Adrenal gland (tissue), 5 donors: ENCODE measurements at regions not wholly inside any gene's neighbourhood (a gene's known extent, or its start where the extent isn't known, plus 50 kb on each side); places are given as distances from the start of the nearest gene placed in this dataset.

Source experiments
- CTCF ChIP-seq, 6 experiments: fragments of 450-650 bp in 4 of 6; fragments of 200-600 bp in 2 of 6; sonication (generic) in 1 of 6; IDR thresholded peaks; 1 replicate in 5 of 6; 2 replicates in 1 of 6; pipeline versions ENCODE4 v1.5.1 to v1.8.0; 2016 to 2021; ENCODE audit warnings: antibody characterized with exemption in 6 of 6, mild to moderate bottlenecking in 2 of 6, moderate library complexity in 1 of 6
- POLR2A ChIP-seq, 2 donors: fragments of 450-650 bp; IDR thresholded peaks; one replicate each; pipeline ENCODE4 v1.6.1; 2017; ENCODE audit warnings: antibody characterized with exemption in 2 of 2, mild to moderate bottlenecking in 2 of 2, moderate library complexity in 1 of 2
- donor health status: DM: no; HTN: no; CAD: no.

DNA sequence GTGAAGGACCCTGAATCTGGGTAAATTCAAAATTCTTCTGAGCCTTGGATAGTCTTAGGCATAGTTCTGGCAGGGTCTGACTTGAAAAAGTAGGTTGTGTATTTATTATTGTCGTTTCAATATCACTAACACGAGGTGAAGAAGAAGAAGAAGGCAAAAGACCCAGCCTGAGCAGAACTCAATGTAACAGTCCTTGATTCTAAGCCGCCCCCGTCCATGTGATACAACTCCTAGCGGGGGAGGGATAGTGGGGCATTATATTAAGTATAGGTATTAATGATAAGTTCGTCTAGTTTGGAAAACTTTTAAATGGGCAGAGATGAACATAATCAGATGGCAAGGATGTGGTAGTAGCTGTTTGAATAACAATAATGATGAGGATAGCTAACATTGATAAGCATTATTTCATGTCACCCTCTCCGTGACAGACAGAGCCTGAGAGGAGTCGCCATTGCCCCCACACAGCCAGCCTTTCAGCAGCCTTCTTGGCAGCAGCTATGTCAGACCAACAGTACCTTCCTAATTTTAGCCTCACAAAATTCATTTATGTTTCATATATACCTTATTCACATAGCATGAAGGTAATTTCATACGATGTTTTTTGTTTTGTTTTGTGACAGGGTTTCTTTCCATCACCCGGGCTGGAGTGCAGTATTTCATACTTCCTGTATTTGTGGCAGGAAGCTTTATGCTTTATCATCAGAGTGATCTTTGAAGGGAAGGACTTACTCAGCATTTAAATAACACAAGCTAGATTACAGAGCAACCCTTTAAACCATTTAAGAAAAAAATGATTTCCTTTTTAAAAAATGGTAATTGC is 64.4 kb upstream of the NPAS1 start:
- TF ChIP-seq CTCF (IDR thresholded peaks at IDR 0.05) (no peak), POLR2A (IDR thresholded peaks at IDR 0.05) (no peak)
